ENCODE measurements at regions not wholly inside any gene's neighbourhood (a gene's known extent, or its start where the extent isn't known, plus 50 kb on each side); places are given as distances from the start of the nearest gene placed in this dataset.

GRCh38 chr1:239958063-239958462 lies 133.6 kb upstream of the FMN2 start:
- H3K4me3 ChIP-seq = no peak overlapping the region
- no peaks in the 10 kb centered on the region for H3K4me1 ChIP-seq (ENCODE audit: low read depth)
- no peak overlapping the region for H3K27ac ChIP-seq
- no peaks in the 10 kb centered on the region for H3K27me3 ChIP-seq
- no peak for DNase-seq (ENCODE audit: low read depth in 1 of 2, low spot score in 1 of 2)
- TF ChIP-seq CTCF (IDR thresholded peaks at IDR 0.05; ENCODE audit: low read depth, low read length) = no peak
- no peaks in the 10 kb centered on the region for H3K36me3 ChIP-seq
- no peaks in the 10 kb centered on the region for H3K9me3 ChIP-seq (ENCODE audit: low read depth)

- Histone ChIP-seq H3K36me3 (no peaks in the 10 kb centered on the region), H3K4me3 (no peak overlapping the region), H3K27me3 (no peaks in the 10 kb centered on the region), H3K9me3 (ENCODE audit: low read depth) (no peaks in the 10 kb centered on the region), H3K27ac (no peak overlapping the region), H3K4me1 (ENCODE audit: low read depth) (no peaks in the 10 kb centered on the region)
- no peak for DNase-seq (ENCODE audit: low read depth in 1 of 2, low spot score in 1 of 2)
- TF ChIP-seq CTCF (IDR thresholded peaks at IDR 0.05; ENCODE audit: low read depth, low read length) = no peak
These were observed 131.3 kb upstream of the FMN2 start for GRCh38 chr1:239960366-239960765.

GRCh38 chr1:239963856-239964255 lies 127.8 kb upstream of the FMN2 start:
- Histone ChIP-seq H3K27me3 (no peaks in the 10 kb centered on the region), H3K36me3 (no peaks in the 10 kb centered on the region), H3K9me3 (ENCODE audit: low read depth) (no peaks in the 10 kb centered on the region), H3K4me1 (ENCODE audit: low read depth) (no peaks in the 10 kb centered on the region), H3K27ac (no peak overlapping the region), H3K4me3 (no peak overlapping the region)
- TF ChIP-seq CTCF (IDR thresholded peaks at IDR 0.05; ENCODE audit: low read depth, low read length) = no peak
- no peak for DNase-seq (ENCODE audit: low read depth in 1 of 2, low spot score in 1 of 2)

GRCh38 chr1:239976130-239976968 lies 115.3 kb upstream of the FMN2 start:
- Histone ChIP-seq H3K4me3 (no peak overlapping the region), H3K36me3 (no peaks in the 10 kb centered on the region), H3K4me1 (ENCODE audit: low read depth) (no peaks in the 10 kb centered on the region), H3K9me3 (ENCODE audit: low read depth) (no peaks in the 10 kb centered on the region), H3K27me3 (no peaks in the 10 kb centered on the region), H3K27ac (no peak overlapping the region)
- peak; percentile 60 to 73 for DNase-seq (ENCODE audit: low read depth in 1 of 2, low spot score in 1 of 2)
- peak; percentile 94 for TF ChIP-seq CTCF (IDR thresholded peaks at IDR 0.05; ENCODE audit: low read depth, low read length)

GRCh38 chr1:239977416-239977815 lies 114.3 kb upstream of the FMN2 start:
- no peaks in the 10 kb centered on the region for H3K4me1 ChIP-seq (ENCODE audit: low read depth)
- H3K27ac ChIP-seq = no peak overlapping the region
- TF ChIP-seq CTCF (IDR thresholded peaks at IDR 0.05; ENCODE audit: low read depth, low read length) = no peak
- H3K36me3 ChIP-seq = no peaks in the 10 kb centered on the region
- H3K27me3 ChIP-seq = no peaks in the 10 kb centered on the region
- no peaks in the 10 kb centered on the region for H3K9me3 ChIP-seq (ENCODE audit: low read depth)
- DNase-seq (ENCODE audit: low read depth in 1 of 2, low spot score in 1 of 2) = no peak
- H3K4me3 ChIP-seq = no peak overlapping the region

All from cardiac muscle cell (in vitro differentiated cells and primary cell).